Naive B cell (primary cell): ENCODE measurements at regions not wholly inside any gene's neighbourhood (a gene's known extent, or its start where the extent isn't known, plus 50 kb on each side); places are given as distances from the start of the nearest gene placed in this dataset.

ENCODE experiments used
- ATAC-seq, 2 donors: fragments of 150-1000 bp; cut with Tn5 transposase; 2 replicates each; pipeline ENCODE4 v1.10.0; 2021; ENCODE audit warnings: low read depth in 2 of 2, mild to moderate bottlenecking in 2 of 2, moderate library complexity in 2 of 2
- DNase-seq: peaks from one replicate; pipeline ENCODE4 v3.0.0; 2022
- H3K27ac Mint-ChIP-seq, 6 donors: one replicate each; pipeline ENCODE4 v1.8.0; 2020 to 2022; ENCODE audit warnings: mild to moderate bottlenecking in 6 of 6, mixed read lengths in 6 of 6, moderate library complexity in 5 of 6, inconsistent platforms in 2 of 6
- H3K27me3 Mint-ChIP-seq, 3 donors: one replicate each; pipeline ENCODE4 v1.8.0; 2021 to 2022; ENCODE audit warnings: mixed read lengths in 3 of 3, mild to moderate bottlenecking in 1 of 3
- H3K36me3 Mint-ChIP-seq, 2 donors: one replicate each; pipeline ENCODE4 v1.8.0; 2020 to 2022; ENCODE audit warnings: mixed read lengths in 2 of 2, inconsistent platforms in 1 of 2, mild to moderate bottlenecking in 1 of 2
- H3K4me1 Mint-ChIP-seq, 3 donors: one replicate each; pipeline ENCODE4 v1.8.0; 2020 to 2022; ENCODE audit warnings: mixed read lengths in 3 of 3, inconsistent platforms in 1 of 3, mild to moderate bottlenecking in 1 of 3, moderate library complexity in 1 of 3
- H3K4me3 Mint-ChIP-seq, 8 donors: one replicate each; pipeline ENCODE4 v1.8.0; 2020 to 2022; ENCODE audit warnings: mild to moderate bottlenecking in 8 of 8, mixed read lengths in 8 of 8, moderate library complexity in 8 of 8, inconsistent platforms in 2 of 8
- H3K9me3 Mint-ChIP-seq, 7 donors: one replicate each; pipeline ENCODE4 v1.8.0; 2020 to 2022; ENCODE audit warnings: mixed read lengths in 7 of 7, mild to moderate bottlenecking in 5 of 7, inconsistent platforms in 2 of 7, moderate library complexity in 1 of 7

DNA sequence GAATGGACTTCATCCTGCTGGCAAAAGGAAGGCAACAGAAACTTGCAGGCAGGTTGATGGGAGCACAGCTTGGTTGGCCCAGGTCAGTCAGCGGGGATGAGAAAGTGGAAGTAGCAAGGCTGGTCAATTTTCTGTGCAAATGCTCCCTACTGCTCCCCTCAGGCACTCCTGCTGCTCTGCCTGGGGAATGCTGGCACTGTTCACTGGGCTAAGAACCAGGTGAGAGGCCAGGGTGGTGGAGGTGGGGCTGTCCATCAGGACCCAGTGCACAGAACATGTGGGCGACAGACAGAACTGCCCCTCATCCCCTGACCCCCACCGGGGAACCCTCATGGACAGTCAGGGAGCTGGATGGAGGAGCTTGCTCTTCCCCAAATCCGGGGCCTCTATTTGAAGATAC, 593.1 kb downstream of the IRX1 start:
- no peak overlapping the region for H3K27ac Mint-ChIP-seq
- ATAC-seq, result no peak

GRCh38 chr5:4189317-4189716, 593.7 kb downstream of the IRX1 start:
- ATAC-seq, result peak in 1 of 2 donors; percentile 23
- Mint-ChIP-seq H3K4me1 (no peaks in the 10 kb centered on the region), H3K9me3 (peaks cover 2 to 17% (median 11%) of the 10 kb centered on the region in 7 donors), H3K27me3 (no peaks in the 10 kb centered on the region), H3K36me3 (no peaks in the 10 kb centered on the region), H3K4me3 (no peak overlapping the region), H3K27ac (no peak overlapping the region)
- no peak for DNase-seq

More for the DNA sequence above, 593.1 kb downstream of the IRX1 start:
- Mint-ChIP-seq H3K4me1 (no peaks in the 10 kb centered on the region), H3K4me3 (no peak overlapping the region), H3K27me3 (no peaks in the 10 kb centered on the region), H3K9me3 (peaks cover 2 to 23% (median 12%) of the 10 kb centered on the region in 7 donors), H3K36me3 (no peaks in the 10 kb centered on the region)
- no peak for DNase-seq

DNA sequence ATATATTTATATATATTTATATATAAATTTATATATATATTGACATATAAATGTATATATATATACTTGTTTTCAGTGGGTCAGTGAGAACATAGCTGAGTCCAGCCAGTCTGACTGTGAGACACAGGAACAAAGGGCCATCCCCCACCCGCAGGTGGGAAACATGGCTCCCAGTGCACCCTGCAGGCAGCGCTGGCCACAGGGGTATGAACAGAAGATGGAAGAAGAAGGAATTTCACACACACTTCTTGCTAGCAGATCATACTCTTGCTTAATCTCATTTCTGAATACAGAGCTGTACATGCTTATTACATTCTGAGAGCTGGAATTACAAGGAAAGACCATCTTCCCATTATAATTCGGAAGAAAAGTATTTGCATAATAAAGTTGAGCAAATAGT, 595.4 kb downstream of the IRX1 start:
- Mint-ChIP-seq H3K27ac (no peak overlapping the region), H3K4me1 (no peaks in the 10 kb centered on the region), H3K27me3 (no peaks in the 10 kb centered on the region), H3K4me3 (no peak overlapping the region), H3K9me3 (peaks cover 0 to 9% (median 2%) of the 10 kb centered on the region in 7 donors), H3K36me3 (no peaks in the 10 kb centered on the region)
- no peak for ATAC-seq
- no peak for DNase-seq

DNA sequence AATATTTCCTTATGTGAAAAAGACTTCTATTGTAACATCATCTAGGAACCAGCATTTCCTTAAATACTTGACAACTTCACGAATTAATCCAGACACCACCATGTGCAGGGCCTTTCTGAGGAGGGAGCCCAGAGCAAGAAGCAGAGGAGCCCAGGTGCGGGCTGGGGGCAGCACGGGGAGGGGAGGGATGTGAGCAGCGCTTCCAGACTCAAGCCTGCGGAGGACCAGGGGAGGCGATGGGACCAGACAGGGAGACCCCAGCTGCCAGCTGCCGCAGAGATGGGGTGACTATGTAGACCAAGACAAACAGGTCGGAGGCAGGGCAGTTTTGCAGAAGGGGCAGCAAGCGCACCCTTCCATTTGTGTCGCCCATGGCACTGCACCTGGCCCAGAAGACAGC, 596.1 kb downstream of the IRX1 start:
- H3K4me1 Mint-ChIP-seq, result no peaks in the 10 kb centered on the region
- ATAC-seq (no peak), DNase-seq (no peak)
- no peak overlapping the region for H3K27ac Mint-ChIP-seq
- H3K4me3 Mint-ChIP-seq, result no peak overlapping the region
- no peaks in the 10 kb centered on the region for H3K36me3 Mint-ChIP-seq
- no peaks in the 10 kb centered on the region for H3K27me3 Mint-ChIP-seq
- peaks cover 0 to 6% (median 0%) of the 10 kb centered on the region in 7 donors for H3K9me3 Mint-ChIP-seq

GRCh38 chr5:4192111-4192510, 596.5 kb downstream of the IRX1 start:
- Mint-ChIP-seq H3K9me3 (peaks cover 0 to 6% (median 0%) of the 10 kb centered on the region in 7 donors), H3K27me3 (no peaks in the 10 kb centered on the region), H3K4me1 (no peaks in the 10 kb centered on the region), H3K36me3 (no peaks in the 10 kb centered on the region), H3K4me3 (no peak overlapping the region), H3K27ac (no peak overlapping the region)
- DNase-seq, result no peak
- no peak for ATAC-seq

DNA sequence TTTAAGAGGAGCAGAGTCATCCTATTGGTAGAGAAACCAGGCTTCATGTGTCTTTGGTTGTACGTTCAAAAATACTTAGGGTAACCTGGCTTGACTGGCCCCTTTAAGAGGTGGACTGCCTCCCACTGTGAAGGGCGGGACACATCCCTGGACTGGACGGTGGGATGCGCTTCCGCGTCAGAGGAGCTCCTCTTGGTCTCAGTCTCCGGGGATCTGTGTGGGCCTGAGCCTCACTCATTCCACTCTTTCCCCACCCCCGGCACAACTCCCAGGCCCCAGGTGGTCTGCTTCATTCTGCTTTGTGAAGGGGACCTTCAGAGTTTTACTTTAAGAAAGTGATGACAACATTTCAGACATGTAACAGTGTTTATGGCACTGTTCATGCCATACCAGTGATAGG, 601.1 kb downstream of the IRX1 start:
- Mint-ChIP-seq H3K27ac (peak overlapping the region in 1 of 6 donors; percentile 30), H3K4me1 (no peaks in the 10 kb centered on the region), H3K27me3 (no peaks in the 10 kb centered on the region), H3K4me3 (no peak overlapping the region), H3K36me3 (no peaks in the 10 kb centered on the region), H3K9me3 (peaks cover 0 to 2% (median 0%) of the 10 kb centered on the region in 7 donors)
- ATAC-seq (no peak), DNase-seq (no peak)

DNA sequence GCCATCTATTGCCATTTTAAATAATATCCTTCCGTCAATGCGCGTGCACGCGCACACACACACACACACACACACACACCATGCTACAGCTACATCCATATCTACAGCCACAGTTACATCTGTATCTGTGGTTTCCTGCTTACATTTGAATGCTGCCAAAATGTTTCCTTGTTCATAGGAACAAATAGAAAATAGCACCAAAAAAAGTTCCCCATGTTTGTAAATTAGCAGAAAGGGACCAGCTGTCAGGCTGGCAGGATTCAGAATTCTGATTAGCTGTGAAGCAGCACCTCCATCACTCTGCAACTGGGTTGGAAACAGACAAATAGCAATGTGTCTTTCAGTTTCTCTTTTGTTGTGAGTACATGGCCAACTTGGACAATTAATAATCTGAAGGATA, 601.5 kb downstream of the IRX1 start:
- Mint-ChIP-seq H3K27ac (no peak overlapping the region), H3K27me3 (no peaks in the 10 kb centered on the region), H3K9me3 (peaks cover 0 to 2% (median 0%) of the 10 kb centered on the region in 7 donors), H3K36me3 (no peaks in the 10 kb centered on the region), H3K4me3 (no peak overlapping the region), H3K4me1 (no peaks in the 10 kb centered on the region)
- ATAC-seq, result no peak
- DNase-seq, result no peak

GRCh38 chr5:4198461-4198860, 602.8 kb downstream of the IRX1 start:
- Mint-ChIP-seq H3K4me3 (no peak overlapping the region), H3K9me3 (peaks cover 0 to 2% (median 0%) of the 10 kb centered on the region in 7 donors), H3K4me1 (no peaks in the 10 kb centered on the region), H3K36me3 (no peaks in the 10 kb centered on the region), H3K27ac (no peak overlapping the region), H3K27me3 (no peaks in the 10 kb centered on the region)
- DNase-seq (no peak), ATAC-seq (no peak)

DNA sequence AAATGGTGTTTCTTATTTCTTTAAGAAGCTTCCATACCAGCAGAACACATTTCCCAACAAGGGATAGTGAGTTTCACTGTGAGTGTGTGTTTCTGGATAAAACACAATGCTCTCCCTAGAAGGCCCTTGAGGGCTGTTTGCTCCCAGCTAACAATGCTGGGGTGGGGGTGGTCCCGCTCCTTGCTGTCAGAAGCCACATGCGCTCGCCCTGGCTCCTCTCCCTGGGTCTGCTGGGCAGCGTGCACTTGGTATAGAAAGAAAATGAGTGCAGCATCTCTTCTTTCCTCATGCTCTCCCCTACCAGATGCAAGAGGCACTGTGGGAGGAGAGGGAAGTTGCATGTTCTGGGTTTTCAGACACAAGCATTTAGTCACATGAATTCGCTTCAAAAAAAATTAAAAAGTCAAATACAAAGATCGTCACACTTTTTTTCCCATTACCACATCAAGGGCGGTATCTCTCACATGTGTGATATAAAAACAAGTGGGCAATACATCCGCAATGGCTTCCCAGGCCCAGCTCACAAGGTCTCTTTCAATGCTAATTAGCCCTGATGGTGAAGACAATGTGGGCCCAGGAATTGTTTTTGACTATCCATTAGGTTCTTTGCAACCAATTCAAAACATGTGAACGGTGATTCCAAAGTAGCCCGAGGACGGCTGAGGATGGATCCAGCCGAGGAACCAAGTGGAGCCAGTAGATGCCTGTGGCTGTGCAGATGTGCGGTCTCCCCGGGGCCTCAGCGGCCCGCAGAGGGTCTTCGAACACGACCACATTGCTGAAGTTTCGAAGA, 603.6 kb downstream of the IRX1 start:
- Mint-ChIP-seq H3K36me3 (no peaks in the 10 kb centered on the region), H3K27ac (no peak overlapping the region), H3K9me3 (peaks cover 0 to 2% (median 0%) of the 10 kb centered on the region in 7 donors), H3K27me3 (no peaks in the 10 kb centered on the region), H3K4me1 (no peaks in the 10 kb centered on the region), H3K4me3 (peak overlapping the region in 1 of 8 donors; percentile 22)
- no peak for ATAC-seq
- no peak for DNase-seq

GRCh38 chr5:4203146-4203545, 607.5 kb downstream of the IRX1 start:
- ATAC-seq (no peak), DNase-seq (no peak)
- H3K27ac Mint-ChIP-seq, result no peak overlapping the region
- no peak overlapping the region for H3K4me3 Mint-ChIP-seq
- H3K4me1 Mint-ChIP-seq, result no peaks in the 10 kb centered on the region
- no peaks in the 10 kb centered on the region for H3K36me3 Mint-ChIP-seq
- H3K27me3 Mint-ChIP-seq, result no peaks in the 10 kb centered on the region
- peaks cover 0 to 2% (median 0%) of the 10 kb centered on the region in 7 donors for H3K9me3 Mint-ChIP-seq

DNA sequence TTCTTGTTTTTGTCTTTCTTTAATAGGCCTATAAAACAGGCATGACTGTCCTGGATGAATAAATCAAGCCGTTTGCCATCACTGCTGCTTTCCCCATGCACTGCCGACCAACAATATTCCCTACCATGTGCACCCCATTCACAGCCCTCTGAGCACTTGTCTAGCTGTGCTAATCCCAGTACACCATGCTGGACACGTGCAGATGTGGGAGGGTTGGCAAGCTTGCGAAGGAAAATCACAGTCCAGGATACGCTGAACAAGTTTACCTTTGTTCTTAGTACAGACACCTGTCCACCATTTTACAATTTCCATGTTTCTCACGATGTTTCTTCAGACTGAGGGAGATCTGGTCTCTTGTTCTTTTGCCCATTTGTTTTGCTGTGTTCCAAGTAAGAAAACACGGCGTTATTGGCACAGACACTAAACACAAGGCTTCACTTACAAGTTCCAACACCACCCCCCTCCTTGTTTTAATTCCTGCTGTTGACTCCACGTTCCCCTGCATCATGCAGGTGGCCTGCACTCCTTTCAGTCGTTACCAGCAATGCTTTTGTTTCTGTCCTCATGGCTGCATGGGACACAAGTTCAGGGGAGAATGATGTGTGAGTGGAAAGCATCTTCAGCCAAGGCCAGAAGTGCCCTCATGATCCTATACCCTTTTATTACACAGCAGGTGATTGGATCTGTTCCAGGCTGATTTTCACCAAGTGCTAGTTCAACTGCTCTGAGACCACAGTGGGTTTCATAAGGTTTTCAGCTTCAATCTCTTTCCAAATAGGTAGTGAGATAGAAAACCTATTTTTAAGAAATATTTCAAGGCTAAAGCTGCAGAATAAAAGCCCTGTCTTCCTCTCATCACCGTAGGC, 608.9 kb downstream of the IRX1 start:
- peaks cover 0 to 12% (median 2%) of the 10 kb centered on the region in 7 donors for H3K9me3 Mint-ChIP-seq
- peak overlapping the region in 2 of 6 donors; percentile 53 to 69 for H3K27ac Mint-ChIP-seq
- ATAC-seq (no peak), DNase-seq (no peak)
- H3K4me3 Mint-ChIP-seq, result no peak overlapping the region
- H3K36me3 Mint-ChIP-seq, result no peaks in the 10 kb centered on the region
- H3K4me1 Mint-ChIP-seq, result no peaks in the 10 kb centered on the region
- no peaks in the 10 kb centered on the region for H3K27me3 Mint-ChIP-seq

GRCh38 chr5:4205398-4205797, 609.8 kb downstream of the IRX1 start:
- peaks cover 0 to 12% (median 2%) of the 10 kb centered on the region in 7 donors for H3K9me3 Mint-ChIP-seq
- no peaks in the 10 kb centered on the region for H3K4me1 Mint-ChIP-seq
- ATAC-seq (no peak), DNase-seq (no peak)
- no peaks in the 10 kb centered on the region for H3K27me3 Mint-ChIP-seq
- H3K36me3 Mint-ChIP-seq, result no peaks in the 10 kb centered on the region
- H3K27ac Mint-ChIP-seq, result peak overlapping the region in 1 of 6 donors; percentile 11
- H3K4me3 Mint-ChIP-seq, result no peak overlapping the region

DNA sequence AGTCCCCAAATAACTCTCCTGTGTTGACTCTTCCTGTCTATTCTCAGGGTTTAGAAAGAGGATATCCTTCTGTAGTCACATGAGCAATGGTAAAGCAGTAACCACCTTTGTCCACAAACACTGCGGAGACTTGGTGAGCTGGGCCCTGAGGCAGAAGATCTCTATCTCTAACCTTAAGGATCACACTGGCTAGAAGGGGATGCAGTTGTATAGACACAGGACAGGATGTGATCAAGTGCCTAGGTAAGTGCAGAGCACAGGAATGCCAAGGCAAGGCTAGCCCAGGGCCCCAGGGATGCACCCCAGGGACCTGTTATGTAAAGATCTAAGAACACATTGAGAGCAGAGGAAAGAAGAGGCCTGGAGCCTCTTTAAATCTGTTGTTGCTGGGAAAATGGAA, 610.5 kb downstream of the IRX1 start:
- Mint-ChIP-seq H3K36me3 (no peaks in the 10 kb centered on the region), H3K4me1 (no peaks in the 10 kb centered on the region), H3K9me3 (peaks cover 0 to 12% (median 2%) of the 10 kb centered on the region in 7 donors), H3K27ac (no peak overlapping the region), H3K4me3 (no peak overlapping the region), H3K27me3 (no peaks in the 10 kb centered on the region)
- DNase-seq, result no peak
- no peak for ATAC-seq

GRCh38 chr5:4207486-4207885, 611.9 kb downstream of the IRX1 start:
- Mint-ChIP-seq H3K4me1 (no peaks in the 10 kb centered on the region), H3K4me3 (no peak overlapping the region), H3K27me3 (no peaks in the 10 kb centered on the region), H3K9me3 (peaks cover 0 to 12% (median 3%) of the 10 kb centered on the region in 7 donors), H3K27ac (no peak overlapping the region), H3K36me3 (no peaks in the 10 kb centered on the region)
- DNase-seq (no peak), ATAC-seq (no peak)
